ENCODE measurements at regions not wholly inside any gene's neighbourhood (a gene's known extent, or its start where the extent isn't known, plus 50 kb on each side); places are given as distances from the start of the nearest gene placed in this dataset.
"Not testable (repeated sequence)": the region's sequence is repeated elsewhere in the genome, so short reads cannot be mapped to it uniquely, and the experiment has no call there.

GRCh38 chr6:97677626-97678025 lies 394.6 kb upstream of the MMS22L start:
- DNase-seq (ENCODE audit: low read depth, low spot score): no peak

GRCh38 chr6:97687916-97688315 lies 404.9 kb upstream of the MMS22L start:
- DNase-seq (ENCODE audit: low read depth, low spot score): no peak

- no peak for DNase-seq (ENCODE audit: low read depth, low spot score)
Measured at GRCh38 chr6:97689078-97689754, 406.2 kb upstream of the MMS22L start.

GRCh38 chr6:97697456-97697855 lies 414.4 kb upstream of the MMS22L start:
- DNase-seq (ENCODE audit: low read depth, low spot score): no peak

GRCh38 chr6:97701801-97702200 lies 418.8 kb upstream of the MMS22L start:
- DNase-seq (ENCODE audit: low read depth, low spot score): no peak

GRCh38 chr6:97702248-97702647 lies 419.2 kb upstream of the MMS22L start:
- no peak for DNase-seq (ENCODE audit: low read depth, low spot score)

GRCh38 chr6:97703661-97704060 lies 420.6 kb upstream of the MMS22L start:
- no peak for DNase-seq (ENCODE audit: low read depth, low spot score)

GRCh38 chr6:97705568-97705967 lies 422.6 kb upstream of the MMS22L start:
- DNase-seq (ENCODE audit: low read depth, low spot score): no peak

GRCh38 chr6:97712751-97713150 lies 429.7 kb upstream of the MMS22L start:
- no peak for DNase-seq (ENCODE audit: low read depth, low spot score)

- no peak for DNase-seq (ENCODE audit: low read depth, low spot score)
Measured at GRCh38 chr6:97714772-97715171, 431.8 kb upstream of the MMS22L start.

GRCh38 chr6:97717086-97717485 lies 434.1 kb upstream of the MMS22L start:
- no peak for DNase-seq (ENCODE audit: low read depth, low spot score)

GRCh38 chr6:97726378-97726777 lies 443.4 kb upstream of the MMS22L start:
- DNase-seq (ENCODE audit: low read depth, low spot score): no peak

GRCh38 chr6:97732045-97732444 lies 449.0 kb upstream of the MMS22L start:
- DNase-seq (ENCODE audit: low read depth, low spot score): no peak

- no peak for DNase-seq (ENCODE audit: low read depth, low spot score)
Measured at GRCh38 chr6:97757575-97757974, 474.6 kb upstream of the MMS22L start.

GRCh38 chr6:97765461-97765860 lies 482.4 kb upstream of the MMS22L start:
- no peak for DNase-seq (ENCODE audit: low read depth, low spot score)

- DNase-seq (ENCODE audit: low read depth, low spot score): no peak
Measured at GRCh38 chr6:97771372-97771771, 488.4 kb upstream of the MMS22L start.

- no peak for DNase-seq (ENCODE audit: low read depth, low spot score)
Measured at GRCh38 chr6:97775012-97775411, 492.0 kb upstream of the MMS22L start.

- DNase-seq (ENCODE audit: low read depth, low spot score): no peak
Measured at GRCh38 chr6:97778290-97779038, 495.4 kb upstream of the MMS22L start.

- not testable (repeated sequence) for DNase-seq (ENCODE audit: low read depth, low spot score)
Measured at GRCh38 chr6:97779039-97779766, 496.2 kb upstream of the MMS22L start.

- no peak for DNase-seq (ENCODE audit: low read depth, low spot score)
Measured at GRCh38 chr6:97790926-97791590, 508.0 kb upstream of the MMS22L start.

GRCh38 chr6:97805596-97805995 lies 522.6 kb upstream of the MMS22L start:
- no peak for DNase-seq (ENCODE audit: low read depth, low spot score)

GRCh38 chr6:97812940-97813339 lies 529.9 kb upstream of the MMS22L start:
- DNase-seq (ENCODE audit: low read depth, low spot score): no peak

Measured in smooth muscle cell of the brain vasculature (primary cell).